Transverse colon (tissue), 4 donors: ENCODE measurements at regions not wholly inside any gene's neighbourhood (a gene's known extent, or its start where the extent isn't known, plus 50 kb on each side); places are given as distances from the start of the nearest gene placed in this dataset.

Experiments used
- EP300 ChIP-seq: sonication (generic); formaldehyde crosslinking; IDR thresholded peaks from one replicate; pipeline ENCODE4 v1.6.1; 2017; ENCODE audit warnings: antibody characterized with exemption, low read depth
- POLR2A ChIP-seq: fragments of 450-650 bp; IDR thresholded peaks from one replicate; pipeline ENCODE4 v1.6.1; 2016; ENCODE audit warnings: antibody characterized with exemption, mild to moderate bottlenecking, moderate library complexity
- POLR2AphosphoS5 ChIP-seq, 3 donors: sonication (generic); formaldehyde crosslinking; IDR thresholded peaks; one replicate each; pipeline ENCODE4 v1.6.1; 2016; ENCODE audit warnings: antibody characterized with exemption in 3 of 3
- TF ChIP-seq, protein P1 (sequence below), 5 experiments: fragments of 200-600 bp in 3 of 5; fragments of 450-650 bp in 2 of 5; sonication (generic) in 3 of 5; IDR thresholded peaks; 1 replicate in 2 of 5; 2 replicates in 3 of 5; pipeline ENCODE4 v1.5.1; 2016 to 2017; ENCODE audit warnings: antibody characterized with exemption in 5 of 5, inconsistent platforms in 3 of 5, mild to moderate bottlenecking in 2 of 5, moderate library complexity in 1 of 5

DNA sequence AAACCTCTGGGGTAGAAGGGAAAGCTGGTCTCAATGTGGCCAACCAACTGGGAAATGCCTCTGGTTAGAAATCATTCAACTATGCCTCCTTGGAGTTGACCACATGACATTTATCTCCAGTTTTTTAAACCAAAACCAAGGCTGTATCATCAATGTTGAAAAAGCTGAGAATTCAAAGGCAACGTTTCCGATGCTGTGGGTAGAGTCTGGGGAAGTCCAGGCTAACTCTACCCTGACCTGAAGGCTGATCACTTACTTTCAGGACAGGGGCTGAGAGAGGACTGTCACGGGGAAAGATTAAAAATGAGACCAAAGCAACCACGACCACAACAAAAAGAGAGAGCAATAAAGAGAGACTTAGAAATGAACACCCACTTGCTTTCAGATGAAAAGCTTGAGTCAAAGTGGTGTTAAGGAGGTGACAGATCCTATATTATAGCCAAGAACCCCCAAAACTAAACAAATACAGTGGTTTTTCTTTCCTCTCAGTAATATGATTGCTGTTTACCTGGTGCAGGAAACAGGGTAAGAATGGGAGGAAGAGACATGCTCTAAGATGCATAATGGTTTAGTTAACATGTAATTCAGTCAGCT lies 90.8 kb upstream of the TNFSF4 start:
- TF ChIP-seq, protein P1, sequence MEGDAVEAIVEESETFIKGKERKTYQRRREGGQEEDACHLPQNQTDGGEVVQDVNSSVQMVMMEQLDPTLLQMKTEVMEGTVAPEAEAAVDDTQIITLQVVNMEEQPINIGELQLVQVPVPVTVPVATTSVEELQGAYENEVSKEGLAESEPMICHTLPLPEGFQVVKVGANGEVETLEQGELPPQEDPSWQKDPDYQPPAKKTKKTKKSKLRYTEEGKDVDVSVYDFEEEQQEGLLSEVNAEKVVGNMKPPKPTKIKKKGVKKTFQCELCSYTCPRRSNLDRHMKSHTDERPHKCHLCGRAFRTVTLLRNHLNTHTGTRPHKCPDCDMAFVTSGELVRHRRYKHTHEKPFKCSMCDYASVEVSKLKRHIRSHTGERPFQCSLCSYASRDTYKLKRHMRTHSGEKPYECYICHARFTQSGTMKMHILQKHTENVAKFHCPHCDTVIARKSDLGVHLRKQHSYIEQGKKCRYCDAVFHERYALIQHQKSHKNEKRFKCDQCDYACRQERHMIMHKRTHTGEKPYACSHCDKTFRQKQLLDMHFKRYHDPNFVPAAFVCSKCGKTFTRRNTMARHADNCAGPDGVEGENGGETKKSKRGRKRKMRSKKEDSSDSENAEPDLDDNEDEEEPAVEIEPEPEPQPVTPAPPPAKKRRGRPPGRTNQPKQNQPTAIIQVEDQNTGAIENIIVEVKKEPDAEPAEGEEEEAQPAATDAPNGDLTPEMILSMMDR (IDR thresholded peaks at IDR 0.05), result no peak
- TF ChIP-seq POLR2A (no peak), EP300 (no peak), POLR2AphosphoS5 (IDR thresholded peaks at IDR 0.05) (no peak)
